H1 (cell line): ENCODE measurements at regions not wholly inside any gene's neighbourhood (a gene's known extent, or its start where the extent isn't known, plus 50 kb on each side); places are given as distances from the start of the nearest gene placed in this dataset.

Experiments
- CTCF ChIA-PET: fragments of 300-600 bp; sonication (Branson Sonifier 250); formaldehyde crosslinking; loops from one replicate; lab custom pipeline; 2021; ENCODE audit not compliant: partially characterized antibody; lab: Charles Lee
- POLR2A ChIA-PET: fragments of 300-600 bp; sonication (Branson Sonifier 250); formaldehyde crosslinking; loops from one replicate; lab custom pipeline; 2021; ENCODE audit warnings: inconsistent platforms; ENCODE audit not compliant: partially characterized antibody; lab: Charles Lee
- DNase-seq, 2 experiments: peaks; one replicate each; pipeline versions ENCODE4 v3.0.0 to v3.0.0-alpha.2; 2010 to 2022; ENCODE audit warnings: low spot score in 2 of 2, low read depth in 1 of 2, mixed read lengths in 1 of 2
- FAIRE-seq: peaks from 2 replicates; lab custom pipeline; 2011; peaks lifted over from hg19 to GRCh38; lab: Jason Lieb, UNC
- H2AFZ ChIP-seq: 2 replicates; pipeline ENCODE4 v1.8.1; 2012; ENCODE audit warnings: low read length, inconsistent platforms
- H2AK5ac ChIP-seq: 2 replicates; pipeline ENCODE4 v1.6.1; 2013; ENCODE audit warnings: low read depth, low read length
- H2BK120ac ChIP-seq: replicated peaks from 2 replicates; pipeline ENCODE3; 2013; ENCODE audit warnings: low read depth, low read length, inconsistent platforms
- H2BK12ac ChIP-seq: 2 replicates; pipeline ENCODE4 v1.6.1; 2013; ENCODE audit warnings: low read depth, low read length
- H2BK15ac ChIP-seq: 2 replicates; pipeline ENCODE4 v1.6.1; 2013; ENCODE audit warnings: low read length
- H2BK20ac ChIP-seq: 2 replicates; pipeline ENCODE4 v1.6.1; 2013; ENCODE audit warnings: low read length
- H2BK5ac ChIP-seq: 2 replicates; pipeline ENCODE4 v1.6.1; 2013; ENCODE audit warnings: low read depth, low read length
- H3K14ac ChIP-seq: 2 replicates; pipeline ENCODE4 v1.6.1; 2013; ENCODE audit warnings: inconsistent platforms; ENCODE audit not compliant: insufficient read length
- H3K18ac ChIP-seq: 2 replicates; pipeline ENCODE4 v1.6.1; 2013; ENCODE audit warnings: low read length; ENCODE audit errors: extremely low read depth
- H3K23ac ChIP-seq: 2 replicates; pipeline ENCODE4 v1.6.1; 2013; ENCODE audit warnings: inconsistent platforms; ENCODE audit not compliant: insufficient read length
- H3K23me2 ChIP-seq: 2 replicates; pipeline ENCODE4 v1.6.1; 2013; ENCODE audit warnings: low read depth, low read length
- H3K27ac ChIP-seq: 2 replicates; pipeline ENCODE4 v1.6.1; 2011; ENCODE audit warnings: low read depth, low read length, inconsistent platforms
- H3K27me3 ChIP-seq, 4 experiments: replicated peaks in 1 of 4; 1 replicate in 1 of 4; 2 replicates in 3 of 4; pipeline versions ENCODE4 v1.6.1 to v1.8.1; 2011 to 2013; ENCODE audit warnings: low read length in 3 of 4, mild to moderate bottlenecking in 3 of 4, inconsistent platforms in 2 of 4, mixed read lengths in 2 of 4, moderate library complexity in 1 of 4; ENCODE audit not compliant: control insufficient read depth in 3 of 4, insufficient read depth in 3 of 4; ENCODE audit errors: extremely low read depth in 1 of 4
- H3K36me3 ChIP-seq, 4 experiments: 2 replicates each; pipeline versions ENCODE4 v1.6.1 to v1.8.1; 2011 to 2013; ENCODE audit warnings: mild to moderate bottlenecking in 4 of 4, low read length in 3 of 4, moderate library complexity in 2 of 4, control low read depth in 1 of 4, inconsistent platforms in 1 of 4; ENCODE audit not compliant: insufficient read depth in 4 of 4, control insufficient read depth in 2 of 4
- H3K4ac ChIP-seq: replicated peaks from 2 replicates; pipeline ENCODE3; 2013; ENCODE audit warnings: low read length, low read depth, mixed read lengths, inconsistent platforms; ENCODE audit not compliant: insufficient read length
- H3K4me1 ChIP-seq, 4 experiments: replicated peaks in 1 of 4; 1 replicate in 1 of 4; 2 replicates in 3 of 4; pipeline versions ENCODE4 v1.6.1 to v1.8.1; 2011 to 2013; ENCODE audit warnings: low read length in 3 of 4, inconsistent platforms in 2 of 4, mixed read lengths in 1 of 4; ENCODE audit not compliant: insufficient read depth in 4 of 4, control insufficient read depth in 3 of 4
- H3K4me2 ChIP-seq, 2 experiments: 2 replicates each; pipeline versions ENCODE4 v1.6.1 to v1.8.1; 2011 to 2013; ENCODE audit warnings: low read depth in 2 of 2, low read length in 2 of 2, control low read depth in 1 of 2, inconsistent platforms in 1 of 2, mild to moderate bottlenecking in 1 of 2; ENCODE audit not compliant: insufficient read depth in 1 of 2
- H3K4me3 ChIP-seq, 4 experiments: fragments of 200-600, 300-600 bp in 1 of 4; sonication (generic), shearing (Covaris generic), sonication (Bioruptor Twin) in 1 of 4; 2 replicates each; pipeline versions ENCODE4 v1.5.1 to v1.8.1; 2011 to 2016; ENCODE audit warnings: low read length in 4 of 4, low read depth in 3 of 4, control low read depth in 2 of 4, inconsistent platforms in 2 of 4, mild to moderate bottlenecking in 2 of 4, mixed read lengths in 1 of 4, moderate library complexity in 1 of 4; ENCODE audit not compliant: insufficient read depth in 2 of 4; ENCODE audit errors: extremely low read depth in 1 of 4
- H3K56ac ChIP-seq: replicated peaks from 2 replicates; pipeline ENCODE3; 2013; ENCODE audit warnings: low read depth, mild to moderate bottlenecking, mixed read lengths, low read length, inconsistent platforms; ENCODE audit not compliant: insufficient read length
- H3K79me1 ChIP-seq: 2 replicates; pipeline ENCODE4 v1.6.1; 2013; ENCODE audit warnings: low read depth, low read length, control low read depth
- H3K79me2 ChIP-seq, 2 experiments: 2 replicates each; pipeline versions ENCODE4 v1.6.1 to v1.8.1; 2012 to 2013; ENCODE audit warnings: low read length in 2 of 2, mild to moderate bottlenecking in 2 of 2, inconsistent platforms in 1 of 2; ENCODE audit not compliant: insufficient read depth in 2 of 2, control insufficient read depth in 1 of 2
- H3K9ac ChIP-seq, 4 experiments: replicated peaks in 1 of 4; 1 replicate in 1 of 4; 2 replicates in 3 of 4; pipeline versions ENCODE4 v1.6.1 to v1.8.1; 2011 to 2013; ENCODE audit warnings: low read depth in 3 of 4, low read length in 3 of 4, control low read depth in 2 of 4, mild to moderate bottlenecking in 2 of 4, moderate library complexity in 2 of 4, inconsistent platforms in 1 of 4; ENCODE audit errors: extremely low read depth in 1 of 4
- H3K9me3 ChIP-seq, 2 experiments: 2 replicates each; pipeline versions ENCODE4 v1.6.1 to v1.8.1; 2012 to 2013; ENCODE audit warnings: mild to moderate bottlenecking in 2 of 2, moderate library complexity in 2 of 2, control low read depth in 1 of 2, inconsistent platforms in 1 of 2, low read depth in 1 of 2, low read length in 1 of 2, mixed read lengths in 1 of 2; ENCODE audit not compliant: insufficient read depth in 2 of 2
- H4K20me1 ChIP-seq, 2 experiments: replicated peaks in 1 of 2; 2 replicates each; pipeline versions ENCODE3 to v1.8.1; 2011 to 2013; ENCODE audit warnings: inconsistent platforms in 2 of 2, low read length in 2 of 2, mild to moderate bottlenecking in 1 of 2; ENCODE audit not compliant: insufficient read depth in 2 of 2, control insufficient read depth in 1 of 2
- H4K5ac ChIP-seq: 2 replicates; pipeline ENCODE4 v1.6.1; 2013; ENCODE audit warnings: low read length, low read depth, mixed read lengths, inconsistent platforms; ENCODE audit not compliant: insufficient read length
- H4K8ac ChIP-seq: 2 replicates; pipeline ENCODE4 v1.8.0; 2013; ENCODE audit warnings: mild to moderate bottlenecking, moderate library complexity, low read length, inconsistent platforms; ENCODE audit not compliant: insufficient read depth; ENCODE audit errors: extremely low read depth
- H4K91ac ChIP-seq: replicated peaks from 2 replicates; pipeline ENCODE3; 2013; ENCODE audit warnings: low read length, mixed read lengths, inconsistent platforms; ENCODE audit not compliant: insufficient read length
- BACH1 ChIP-seq: IDR thresholded peaks from 2 replicates; pipeline ENCODE4 v1.6.1; 2012; ENCODE audit warnings: low read length, improper control_type of control experiment
- HDAC2 ChIP-seq, 2 experiments: fragments of 300-600 bp in 1 of 2; sonication (generic) in 1 of 2; IDR thresholded peaks; 2 replicates each; pipeline ENCODE4 v1.6.1; 2011 to 2012; ENCODE audit warnings: low read depth in 2 of 2, low read length in 2 of 2, mild to moderate bottlenecking in 2 of 2, moderate library complexity in 2 of 2, borderline replicate concordance in 1 of 2, inconsistent platforms in 1 of 2
- MAFK ChIP-seq: IDR thresholded peaks from 2 replicates; pipeline ENCODE4 v1.6.1; 2012; ENCODE audit warnings: low read depth, mild to moderate bottlenecking, improper control_type of control experiment, low read length
- WGBS, 2 experiments: shearing (Covaris generic) in 1 of 2; methylation state at CpG; one replicate each; pipeline versions ENCODE4 v1.1.6 to v1.1.7; 2013 to 2015; ENCODE audit warnings: low lambda C conversion rate in 2 of 2, mixed read lengths in 2 of 2, inconsistent platforms in 1 of 2, low coverage in 1 of 2, missing lambda C conversion rate in 1 of 2; ENCODE audit not compliant: insufficient replicate concordance in 2 of 2, insufficient coverage in 1 of 2, insufficient read length in 1 of 2; ENCODE audit errors: extremely low coverage in 1 of 2, missing lambda C conversion rate in 1 of 2; 5-methylcytosine and 5-hydroxymethylcytosine counted together

DNA sequence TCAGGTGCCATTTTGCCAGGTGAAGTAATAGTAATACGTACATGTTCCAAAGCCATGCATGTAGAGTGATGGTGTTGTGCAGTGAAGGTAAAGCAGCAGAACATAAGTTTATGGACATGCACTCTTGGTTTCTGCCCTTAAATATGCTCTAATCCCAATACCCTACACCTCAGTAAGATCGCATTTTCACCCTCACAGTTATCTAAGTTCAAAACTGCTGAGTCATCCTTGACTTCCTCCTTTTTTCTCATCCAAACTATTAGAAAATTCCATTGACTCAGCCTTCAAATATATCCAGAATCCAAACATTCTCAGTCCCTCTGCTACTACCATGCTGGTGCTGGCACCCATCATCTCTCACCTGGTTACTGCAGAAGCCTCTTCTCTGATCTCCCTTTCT lies 652.9 kb upstream of the IGFBP7 start:
- no peaks in the 10 kb centered on the region for H3K27me3 ChIP-seq
- H2BK5ac ChIP-seq, result no peak overlapping the region
- H2AK5ac ChIP-seq, result no peak overlapping the region
- H4K5ac ChIP-seq, result no peak overlapping the region
- no peak overlapping the region for H3K23ac ChIP-seq
- no peaks in the 10 kb centered on the region for H3K36me3 ChIP-seq
- H3K4me2 ChIP-seq, result no peak overlapping the region
- H2BK12ac ChIP-seq, result no peak overlapping the region
- no peak overlapping the region for H4K91ac ChIP-seq
- ChIA-PET POLR2A (no interaction called here), CTCF (interaction anchor here (1.2 kb wide), 1 partner anchor 62 kb away, joined by 4 read pairs; no protein-coding TSS in a partner anchor)
- no peak overlapping the region for H3K4ac ChIP-seq
- no peak overlapping the region for H3K14ac ChIP-seq
- H3K18ac ChIP-seq, result no peak overlapping the region
- no peak overlapping the region for H3K9ac ChIP-seq
- H2BK15ac ChIP-seq, result no peak overlapping the region
- H3K79me1 ChIP-seq, result no peaks in the 10 kb centered on the region
- H2BK20ac ChIP-seq, result no peak overlapping the region
- no peaks in the 10 kb centered on the region for H3K79me2 ChIP-seq
- peak overlapping the region; percentile 89 for H2AFZ ChIP-seq
- WGBS, 2 experiments, result 93% methylated on average over 2 of the region's 2 CpGs; no CpG with 5 or more reads in 1 of the 2 experiments
- H3K56ac ChIP-seq, result no peak overlapping the region
- DNase-seq (no peak), FAIRE-seq (no peak)
- no peaks in the 10 kb centered on the region for H4K20me1 ChIP-seq
- H3K9me3 ChIP-seq, result no peaks in the 10 kb centered on the region
- H3K4me3 ChIP-seq, result no peak overlapping the region
- no peak overlapping the region for H3K27ac ChIP-seq
- H3K4me1 ChIP-seq, result no peaks in the 10 kb centered on the region
- H2BK120ac ChIP-seq, result no peak overlapping the region
- H3K23me2 ChIP-seq, result no peaks in the 10 kb centered on the region
- TF ChIP-seq HDAC2 (IDR thresholded peaks at IDR 0.05; ENCODE audit: borderline replicate concordance in 1 of 2, low read depth in 2 of 2, low read length in 2 of 2), result no peak
- peak; percentile 96 for TF ChIP-seq BACH1
- peak; percentile 91 for TF ChIP-seq MAFK
- H4K8ac ChIP-seq, result no peak overlapping the region
